ENCODE measurements at regions not wholly inside any gene's neighbourhood (a gene's known extent, or its start where the extent isn't known, plus 50 kb on each side); places are given as distances from the start of the nearest gene placed in this dataset.
"Not testable (repeated sequence)": the region's sequence is repeated elsewhere in the genome, so short reads cannot be mapped to it uniquely, and the experiment has no call there.

DNA sequence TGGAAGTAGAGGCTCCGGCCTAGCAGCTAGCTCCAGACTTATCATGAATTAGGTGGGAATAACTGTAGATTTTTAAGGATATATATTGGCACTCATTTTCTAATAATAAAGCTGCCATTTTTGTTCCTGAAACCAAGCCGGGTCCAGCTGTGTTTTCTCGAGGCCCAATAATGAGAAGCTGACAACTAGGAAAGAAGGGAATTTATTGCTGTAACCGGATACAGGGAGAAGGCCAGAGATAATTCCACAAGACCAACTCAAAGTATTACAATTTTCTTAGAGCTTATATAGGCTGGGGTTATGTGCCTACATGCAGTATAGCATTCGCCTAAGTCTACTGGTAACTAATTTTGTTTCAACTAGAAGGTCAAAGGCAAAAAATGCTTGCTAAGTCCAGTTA is 122.3 kb upstream of the FBXO33 start:
- TF ChIP-seq, protein P1, sequence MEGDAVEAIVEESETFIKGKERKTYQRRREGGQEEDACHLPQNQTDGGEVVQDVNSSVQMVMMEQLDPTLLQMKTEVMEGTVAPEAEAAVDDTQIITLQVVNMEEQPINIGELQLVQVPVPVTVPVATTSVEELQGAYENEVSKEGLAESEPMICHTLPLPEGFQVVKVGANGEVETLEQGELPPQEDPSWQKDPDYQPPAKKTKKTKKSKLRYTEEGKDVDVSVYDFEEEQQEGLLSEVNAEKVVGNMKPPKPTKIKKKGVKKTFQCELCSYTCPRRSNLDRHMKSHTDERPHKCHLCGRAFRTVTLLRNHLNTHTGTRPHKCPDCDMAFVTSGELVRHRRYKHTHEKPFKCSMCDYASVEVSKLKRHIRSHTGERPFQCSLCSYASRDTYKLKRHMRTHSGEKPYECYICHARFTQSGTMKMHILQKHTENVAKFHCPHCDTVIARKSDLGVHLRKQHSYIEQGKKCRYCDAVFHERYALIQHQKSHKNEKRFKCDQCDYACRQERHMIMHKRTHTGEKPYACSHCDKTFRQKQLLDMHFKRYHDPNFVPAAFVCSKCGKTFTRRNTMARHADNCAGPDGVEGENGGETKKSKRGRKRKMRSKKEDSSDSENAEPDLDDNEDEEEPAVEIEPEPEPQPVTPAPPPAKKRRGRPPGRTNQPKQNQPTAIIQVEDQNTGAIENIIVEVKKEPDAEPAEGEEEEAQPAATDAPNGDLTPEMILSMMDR (conservative IDR thresholded peaks at IDR 0.05; ENCODE audit: low read depth), result no peak
- DNase-seq (ENCODE audit: low spot score), result no peak
- no peak overlapping the region for H3K27ac ChIP-seq
- ChIA-PET POLR2A (ENCODE audit: low non-redundant PET) (no interaction called here), CTCF (no interaction called here)

DNA sequence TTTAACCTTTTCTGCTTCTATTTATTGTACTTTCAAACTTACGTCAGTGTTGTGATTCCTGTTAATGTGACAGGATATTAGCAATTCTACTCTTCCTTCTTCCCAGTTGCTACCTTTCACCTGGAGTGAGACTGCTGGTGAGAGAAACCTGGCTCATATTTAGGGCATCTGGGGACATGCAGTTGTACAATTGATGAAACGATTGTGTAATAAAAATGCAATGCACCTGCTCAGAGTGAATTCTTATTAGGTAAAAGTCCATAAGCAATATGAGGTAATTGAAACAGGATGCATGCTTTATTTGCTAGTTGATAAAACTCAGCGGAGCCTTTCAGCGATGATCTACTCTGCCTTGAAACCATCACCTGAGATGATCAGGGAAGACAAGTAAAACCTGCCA is 116.1 kb upstream of the FBXO33 start:
- ChIA-PET POLR2A (ENCODE audit: low non-redundant PET) (no interaction called here), CTCF (no interaction called here)
- DNase-seq (ENCODE audit: low spot score), result no peak
- TF ChIP-seq, protein P1 (conservative IDR thresholded peaks at IDR 0.05; ENCODE audit: low read depth), result no peak
- H3K27ac ChIP-seq, result no peak overlapping the region

DNA sequence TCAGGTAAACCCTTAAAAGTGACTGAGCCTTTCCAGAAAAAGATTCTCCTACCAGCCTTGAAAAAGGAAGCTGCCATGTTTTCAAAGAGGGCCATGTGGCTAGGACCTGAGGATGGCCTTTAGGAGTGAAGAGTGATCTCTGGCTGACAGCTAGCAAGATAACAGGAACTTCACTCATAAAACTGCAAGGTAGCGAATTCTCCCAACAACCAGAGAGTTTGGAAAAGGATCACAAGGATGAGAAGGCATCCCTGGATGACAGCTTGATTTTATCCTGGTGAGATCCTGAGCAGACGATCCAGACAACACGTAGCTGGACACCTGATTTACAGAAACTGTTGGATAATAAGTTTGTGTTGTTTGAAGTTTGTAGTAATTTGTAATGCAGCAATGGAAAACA is 115.6 kb upstream of the FBXO33 start:
- POLR2A ChIA-PET (ENCODE audit: low non-redundant PET), result no interaction called here
- no peak for DNase-seq (ENCODE audit: low spot score)
- TF ChIP-seq, protein P1 (conservative IDR thresholded peaks at IDR 0.05; ENCODE audit: low read depth), result no peak
- CTCF ChIA-PET, result no interaction called here
- no peak overlapping the region for H3K27ac ChIP-seq

DNA sequence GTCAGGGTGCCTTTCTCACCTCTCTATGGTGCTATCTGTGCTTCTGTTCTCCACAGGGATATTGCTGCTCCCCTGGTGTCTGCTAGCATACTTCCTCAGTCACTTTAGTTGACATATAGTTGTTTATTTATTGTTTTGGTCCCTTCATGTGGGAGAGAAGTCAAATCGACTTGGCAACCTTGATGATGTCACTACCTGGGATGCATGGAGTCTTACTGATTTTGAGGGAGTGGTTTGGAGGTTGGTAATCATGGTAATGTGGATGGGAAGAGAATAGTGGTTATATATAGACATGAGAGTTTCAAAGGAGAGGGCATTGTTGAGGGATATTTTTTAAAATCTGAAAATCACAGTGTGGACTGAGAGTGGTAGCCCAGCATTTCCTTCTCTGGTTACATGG is 73.6 kb upstream of the FBXO33 start:
- TF ChIP-seq, protein P1 (conservative IDR thresholded peaks at IDR 0.05; ENCODE audit: low read depth), result no peak
- POLR2A ChIA-PET (ENCODE audit: low non-redundant PET), result no interaction called here
- DNase-seq (ENCODE audit: low spot score), result no peak
- CTCF ChIA-PET, result no interaction called here
- no peak overlapping the region for H3K27ac ChIP-seq

DNA sequence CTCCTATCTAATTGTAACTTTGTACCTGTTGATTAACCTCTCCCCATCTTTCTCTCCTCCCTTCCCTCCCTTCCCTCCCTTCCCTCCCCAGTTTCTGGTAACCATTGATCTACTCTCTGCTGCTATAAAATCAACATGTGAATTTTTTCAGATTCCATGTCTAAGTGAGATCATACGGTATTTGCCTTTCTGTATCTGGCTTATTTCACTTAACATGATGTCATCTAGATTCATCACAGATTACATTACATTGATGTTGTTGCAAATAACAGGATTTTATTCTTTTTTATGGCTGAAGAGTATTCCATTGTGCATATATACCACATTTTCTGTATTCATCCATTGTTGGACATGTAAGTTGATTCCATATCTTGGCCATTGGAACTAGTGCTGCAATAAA is 68.0 kb upstream of the FBXO33 start:
- CTCF ChIA-PET, result no interaction called here
- POLR2A ChIA-PET (ENCODE audit: low non-redundant PET), result no interaction called here
- TF ChIP-seq, protein P1 (conservative IDR thresholded peaks at IDR 0.05; ENCODE audit: low read depth), result no peak

DNA sequence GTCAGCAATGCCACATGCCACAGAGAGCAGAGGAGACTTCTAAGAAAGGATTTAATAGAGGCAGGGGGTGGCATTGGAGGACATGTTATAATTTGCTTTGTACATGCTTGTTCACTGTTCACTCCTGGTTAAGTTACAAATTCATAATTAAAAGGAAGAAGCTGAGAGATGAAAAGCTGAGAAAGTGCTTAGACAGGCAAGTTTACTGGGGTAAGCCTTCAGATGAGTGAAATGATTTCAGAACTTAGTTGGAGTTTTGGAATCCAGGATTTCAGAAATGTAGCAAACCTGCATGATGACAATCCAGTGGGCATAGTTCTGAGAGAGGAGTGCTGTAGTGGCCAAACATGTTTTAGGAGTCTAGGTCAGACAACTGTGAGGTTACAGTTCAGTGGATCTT is 67.3 kb upstream of the FBXO33 start:
- ChIA-PET CTCF (no interaction called here), POLR2A (ENCODE audit: low non-redundant PET) (no interaction called here)
- TF ChIP-seq, protein P1 (conservative IDR thresholded peaks at IDR 0.05; ENCODE audit: low read depth), result no peak

More for the DNA sequence above, 68.0 kb upstream of the FBXO33 start:
- DNase-seq (ENCODE audit: low spot score), result no peak
- no peak overlapping the region for H3K27ac ChIP-seq

DNA sequence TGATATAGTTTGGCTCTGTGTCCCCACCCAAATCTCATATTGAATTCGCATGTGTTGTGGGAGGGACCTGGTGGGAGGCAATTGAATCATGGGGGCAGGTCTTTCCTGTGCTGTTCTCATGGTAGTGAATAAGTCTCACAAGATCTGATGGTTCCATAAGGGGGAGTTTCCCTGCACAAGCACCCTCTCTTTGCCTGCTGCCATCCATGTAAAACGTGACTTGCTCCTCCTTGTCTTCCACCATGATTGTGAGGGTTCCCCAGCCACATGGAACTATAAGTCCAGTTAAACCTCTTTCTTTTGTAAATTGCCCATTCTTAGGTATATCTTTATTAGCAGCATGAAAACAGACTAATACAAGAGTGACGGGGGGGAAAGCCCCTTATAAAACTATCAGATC is 65.4 kb upstream of the FBXO33 start:
- H3K27ac ChIP-seq; CTCF ChIA-PET; POLR2A ChIA-PET (ENCODE audit: low non-redundant PET); DNase-seq (ENCODE audit: low spot score): not testable (repeated sequence)

More for the DNA sequence above, 67.3 kb upstream of the FBXO33 start:
- no peak for DNase-seq (ENCODE audit: low spot score)
- H3K27ac ChIP-seq, result no peak overlapping the region

All from RWPE1 (cell line).